HG03108 (cell line): ENCODE measurements at regions not wholly inside any gene's neighbourhood (a gene's known extent, or its start where the extent isn't known, plus 50 kb on each side); places are given as distances from the start of the nearest gene placed in this dataset.
A peak's percentile ranks its signal among the peaks of the same experiment; 100 is the strongest.

ENCODE experiments used
- ATAC-seq: cut with Tn5 transposase; IDR thresholded peaks from one replicate; pipeline ENCODE4 v1.9.1; 2021; ENCODE audit warnings: moderate library complexity; ENCODE audit not compliant: unreplicated experiment

GRCh38 chr6:148193063-148193680 is 149.5 kb upstream of the SASH1 start:
- no peak for ATAC-seq

- ATAC-seq = no peak
Measured at GRCh38 chr6:148195511-148195910, 147.1 kb upstream of the SASH1 start.

GRCh38 chr6:148199584-148199983 is 143.1 kb upstream of the SASH1 start:
- ATAC-seq = no peak

- ATAC-seq = no peak
Measured at GRCh38 chr6:148200293-148200692, 142.3 kb upstream of the SASH1 start.

- ATAC-seq = no peak
Measured at GRCh38 chr6:148200781-148201180, 141.9 kb upstream of the SASH1 start.

GRCh38 chr6:148203281-148203925 is 139.2 kb upstream of the SASH1 start:
- no peak for ATAC-seq

- peak; percentile 98 for ATAC-seq
Measured at GRCh38 chr6:148203970-148204369, 138.7 kb upstream of the SASH1 start.

GRCh38 chr6:148208298-148208697 is 134.3 kb upstream of the SASH1 start:
- no peak for ATAC-seq

- no peak for ATAC-seq
Measured at GRCh38 chr6:148211777-148212324, 130.8 kb upstream of the SASH1 start.

- ATAC-seq = no peak
Measured at GRCh38 chr6:148212366-148212765, 130.3 kb upstream of the SASH1 start.

GRCh38 chr6:148213366-148213765 is 129.3 kb upstream of the SASH1 start:
- ATAC-seq = no peak

GRCh38 chr6:148214667-148215066 is 128.0 kb upstream of the SASH1 start:
- ATAC-seq = no peak

GRCh38 chr6:148217051-148217450 is 125.6 kb upstream of the SASH1 start:
- no peak for ATAC-seq

GRCh38 chr6:148217921-148218320 is 124.7 kb upstream of the SASH1 start:
- no peak for ATAC-seq

GRCh38 chr6:148218542-148219258 is 123.9 kb upstream of the SASH1 start:
- ATAC-seq = no peak

GRCh38 chr6:148221196-148221979 is 121.2 kb upstream of the SASH1 start:
- no peak for ATAC-seq

- no peak for ATAC-seq
Measured at GRCh38 chr6:148222376-148222775, 120.3 kb upstream of the SASH1 start.

- ATAC-seq = no peak
Measured at GRCh38 chr6:148222846-148223245, 119.8 kb upstream of the SASH1 start.

GRCh38 chr6:148223424-148223842 is 119.2 kb upstream of the SASH1 start:
- no peak for ATAC-seq

GRCh38 chr6:148225871-148226270 is 116.8 kb upstream of the SASH1 start:
- no peak for ATAC-seq

- ATAC-seq = no peak
Measured at GRCh38 chr6:148226284-148226683, 116.4 kb upstream of the SASH1 start.
